Neural progenitor cell (in vitro differentiated cells): ENCODE measurements at regions not wholly inside any gene's neighbourhood (a gene's known extent, or its start where the extent isn't known, plus 50 kb on each side); places are given as distances from the start of the nearest gene placed in this dataset.

Experiments
- EZH2 ChIP-seq: fragments of 200-600 bp; sonication (generic); IDR thresholded peaks from 2 replicates; pipeline ENCODE4 v1.6.1; 2017; ENCODE audit warnings: antibody characterized with exemption, mild to moderate bottlenecking, moderate library complexity
- TF ChIP-seq, protein P1 (sequence below): fragments of 200-600 bp; sonication (generic); IDR thresholded peaks from 2 replicates; pipeline ENCODE4 v1.5.1; 2017; ENCODE audit warnings: antibody characterized with exemption, mild to moderate bottlenecking

DNA sequence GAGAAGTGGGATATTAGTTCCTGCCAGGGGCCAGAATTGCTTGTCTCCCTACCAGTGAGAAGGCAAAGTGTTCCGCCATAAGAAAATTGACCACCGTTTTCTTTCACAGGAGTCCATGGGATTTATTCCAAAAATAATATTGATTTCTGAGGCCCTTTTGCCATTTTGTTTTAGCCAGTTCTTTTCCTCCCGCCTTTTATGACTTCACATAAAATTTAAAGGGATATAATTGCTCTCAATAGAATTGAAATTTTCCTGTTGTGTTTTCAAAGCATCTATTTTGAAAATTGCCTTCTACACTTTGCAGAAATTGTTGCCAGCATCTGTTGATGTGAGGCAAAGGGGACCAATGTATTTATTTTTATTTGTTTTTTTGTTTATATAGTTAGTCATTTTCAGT lies 53.6 kb downstream of the PLCE1 start:
- TF ChIP-seq, protein P1, sequence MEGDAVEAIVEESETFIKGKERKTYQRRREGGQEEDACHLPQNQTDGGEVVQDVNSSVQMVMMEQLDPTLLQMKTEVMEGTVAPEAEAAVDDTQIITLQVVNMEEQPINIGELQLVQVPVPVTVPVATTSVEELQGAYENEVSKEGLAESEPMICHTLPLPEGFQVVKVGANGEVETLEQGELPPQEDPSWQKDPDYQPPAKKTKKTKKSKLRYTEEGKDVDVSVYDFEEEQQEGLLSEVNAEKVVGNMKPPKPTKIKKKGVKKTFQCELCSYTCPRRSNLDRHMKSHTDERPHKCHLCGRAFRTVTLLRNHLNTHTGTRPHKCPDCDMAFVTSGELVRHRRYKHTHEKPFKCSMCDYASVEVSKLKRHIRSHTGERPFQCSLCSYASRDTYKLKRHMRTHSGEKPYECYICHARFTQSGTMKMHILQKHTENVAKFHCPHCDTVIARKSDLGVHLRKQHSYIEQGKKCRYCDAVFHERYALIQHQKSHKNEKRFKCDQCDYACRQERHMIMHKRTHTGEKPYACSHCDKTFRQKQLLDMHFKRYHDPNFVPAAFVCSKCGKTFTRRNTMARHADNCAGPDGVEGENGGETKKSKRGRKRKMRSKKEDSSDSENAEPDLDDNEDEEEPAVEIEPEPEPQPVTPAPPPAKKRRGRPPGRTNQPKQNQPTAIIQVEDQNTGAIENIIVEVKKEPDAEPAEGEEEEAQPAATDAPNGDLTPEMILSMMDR = no peak
- no peak for TF ChIP-seq EZH2
